ENCODE measurements at regions not wholly inside any gene's neighbourhood (a gene's known extent, or its start where the extent isn't known, plus 50 kb on each side); places are given as distances from the start of the nearest gene placed in this dataset.

DNA sequence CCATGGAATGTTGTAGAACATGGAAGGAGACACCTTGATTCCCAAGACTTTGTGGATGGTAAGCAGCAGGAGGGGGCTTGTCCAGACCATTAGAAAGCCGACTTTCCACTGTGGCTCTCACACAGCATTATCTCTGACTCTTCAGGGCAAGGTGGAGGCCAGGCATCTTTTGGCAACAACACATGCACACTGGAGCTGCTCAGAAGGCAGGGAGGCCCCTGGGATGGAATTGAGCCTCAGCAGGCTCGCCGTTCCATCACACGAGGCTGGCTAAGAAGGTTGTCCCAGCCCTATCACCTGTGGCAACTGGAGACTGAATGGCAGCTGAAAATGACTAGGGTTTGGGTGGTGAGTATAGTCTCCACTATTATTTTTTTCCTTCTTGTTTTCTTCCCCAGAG is 76.3 kb upstream of the TMEM45B start (continued):
- TF ChIP-seq, protein P1, sequence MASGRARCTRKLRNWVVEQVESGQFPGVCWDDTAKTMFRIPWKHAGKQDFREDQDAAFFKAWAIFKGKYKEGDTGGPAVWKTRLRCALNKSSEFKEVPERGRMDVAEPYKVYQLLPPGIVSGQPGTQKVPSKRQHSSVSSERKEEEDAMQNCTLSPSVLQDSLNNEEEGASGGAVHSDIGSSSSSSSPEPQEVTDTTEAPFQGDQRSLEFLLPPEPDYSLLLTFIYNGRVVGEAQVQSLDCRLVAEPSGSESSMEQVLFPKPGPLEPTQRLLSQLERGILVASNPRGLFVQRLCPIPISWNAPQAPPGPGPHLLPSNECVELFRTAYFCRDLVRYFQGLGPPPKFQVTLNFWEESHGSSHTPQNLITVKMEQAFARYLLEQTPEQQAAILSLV (tag; IDR thresholded peaks at IDR 0.05): no peak
- TF ChIP-seq, protein P2, sequence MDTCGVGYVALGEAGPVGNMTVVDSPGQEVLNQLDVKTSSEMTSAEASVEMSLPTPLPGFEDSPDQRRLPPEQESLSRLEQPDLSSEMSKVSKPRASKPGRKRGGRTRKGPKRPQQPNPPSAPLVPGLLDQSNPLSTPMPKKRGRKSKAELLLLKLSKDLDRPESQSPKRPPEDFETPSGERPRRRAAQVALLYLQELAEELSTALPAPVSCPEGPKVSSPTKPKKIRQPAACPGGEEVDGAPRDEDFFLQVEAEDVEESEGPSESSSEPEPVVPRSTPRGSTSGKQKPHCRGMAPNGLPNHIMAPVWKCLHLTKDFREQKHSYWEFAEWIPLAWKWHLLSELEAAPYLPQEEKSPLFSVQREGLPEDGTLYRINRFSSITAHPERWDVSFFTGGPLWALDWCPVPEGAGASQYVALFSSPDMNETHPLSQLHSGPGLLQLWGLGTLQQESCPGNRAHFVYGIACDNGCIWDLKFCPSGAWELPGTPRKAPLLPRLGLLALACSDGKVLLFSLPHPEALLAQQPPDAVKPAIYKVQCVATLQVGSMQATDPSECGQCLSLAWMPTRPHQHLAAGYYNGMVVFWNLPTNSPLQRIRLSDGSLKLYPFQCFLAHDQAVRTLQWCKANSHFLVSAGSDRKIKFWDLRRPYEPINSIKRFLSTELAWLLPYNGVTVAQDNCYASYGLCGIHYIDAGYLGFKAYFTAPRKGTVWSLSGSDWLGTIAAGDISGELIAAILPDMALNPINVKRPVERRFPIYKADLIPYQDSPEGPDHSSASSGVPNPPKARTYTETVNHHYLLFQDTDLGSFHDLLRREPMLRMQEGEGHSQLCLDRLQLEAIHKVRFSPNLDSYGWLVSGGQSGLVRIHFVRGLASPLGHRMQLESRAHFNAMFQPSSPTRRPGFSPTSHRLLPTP (IDR thresholded peaks at IDR 0.05; ENCODE audit: borderline replicate concordance, extremely low read depth, insufficient read length): no peak

DNA sequence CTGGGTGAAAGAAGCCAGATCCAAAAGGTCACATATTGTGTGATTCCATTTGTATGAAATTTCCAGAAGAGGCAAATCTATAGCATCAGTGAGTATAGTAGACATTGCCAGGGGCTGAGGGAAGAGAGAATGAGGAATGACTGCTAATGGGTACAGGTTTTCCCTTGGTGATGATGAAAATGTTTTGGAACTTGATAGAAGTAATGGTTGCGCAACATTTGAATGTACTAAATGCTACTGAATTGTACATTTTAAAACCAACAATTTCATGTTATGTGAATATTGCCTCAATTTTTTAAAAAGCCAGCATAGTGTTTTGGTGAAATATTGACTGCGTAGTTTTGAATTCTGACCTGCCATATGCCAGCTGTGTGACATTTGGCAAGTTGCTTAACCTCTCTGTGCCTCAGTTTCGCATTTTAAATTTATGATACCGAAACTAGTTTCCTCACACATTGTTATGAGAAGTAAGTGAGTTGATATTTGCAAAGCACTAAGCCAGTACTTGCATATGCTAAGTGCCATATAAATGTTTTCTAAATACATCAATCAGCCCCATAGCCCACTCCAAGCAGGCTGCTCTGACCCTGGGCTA is 75.4 kb upstream of the TMEM45B start:
- no peaks in the 10 kb centered on the region for H3K9me1 ChIP-seq (ENCODE audit: control insufficient read depth, insufficient read depth, low read length)
- H3K9me3 ChIP-seq (replicated peaks; ENCODE audit: control insufficient read depth, insufficient read depth, low read depth, low read length): no peaks in the 10 kb centered on the region
- H3K4me2 ChIP-seq (ENCODE audit: insufficient read depth, low read length): no peak overlapping the region
- H3K27me3 ChIP-seq (ENCODE audit: control insufficient read depth in 2 of 2, insufficient read depth in 2 of 2, low read length in 2 of 2): peaks cover 9 to 31% of the 10 kb centered on the region in 2 experiments; a peak in 4 of 5 replicates
- ATAC-seq (no peak), FAIRE-seq (no peak), DNase-seq (ENCODE audit: extremely low read depth in 1 of 4, low spot score in 3 of 4) (no peak)
- ChIA-PET POLR2A (interaction anchor here (0.6 kb wide), 1 partner anchor 162 kb away, joined by 3 read pairs; no protein-coding TSS in a partner anchor), CTCF (ENCODE audit: low intra/inter-chr PET ratio) (interaction anchor here (0.7 kb wide), 2 partner anchors 44 to 1251 kb away, joined by 3 read pairs; no protein-coding TSS in a partner anchor)
- no peaks in the 10 kb centered on the region for H3K4me1 ChIP-seq (replicated peaks in 1 of 2; ENCODE audit: control insufficient read depth in 2 of 2, insufficient read depth in 2 of 2, low read length in 2 of 2)
- no peak overlapping the region for H3K9ac ChIP-seq (ENCODE audit: insufficient read depth in 1 of 2, low read depth in 2 of 2, low read length in 2 of 2)
- no peak overlapping the region for H3K27ac ChIP-seq (ENCODE audit: extremely low read depth, low read depth, low read length)
- intact Hi-C loops (cut with micrococcal nuclease) (no loop called here), in situ Hi-C loops (cut with MboI) (no loop called here)
- H2AFZ ChIP-seq (ENCODE audit: low read depth, low read length): no peak overlapping the region
- H4K20me1 ChIP-seq (replicated peaks; ENCODE audit: control insufficient read depth, insufficient read depth, low read length): no peaks in the 10 kb centered on the region
- no TSS peak for BruUV-seq (replicated peaks)
- H3K79me2 ChIP-seq (ENCODE audit: control insufficient read depth, insufficient read depth, low read length): no peaks in the 10 kb centered on the region
- 27% methylated on average over 4 of the region's 4 CpGs for WGBS (ENCODE audit: insufficient coverage, low coverage, missing lambda C conversion rate)
- H3K4me3 ChIP-seq: no peak overlapping the region
- no peaks in the 10 kb centered on the region for H3K36me3 ChIP-seq (ENCODE audit: control insufficient read depth, insufficient read depth, low read length)
- TF ChIP-seq KDM1A (IDR thresholded peaks at IDR 0.05): peak in 1 of 2 experiments; percentile 53; a peak in 2 of 4 replicates
- no peak for TF ChIP-seq POLR2H (tag; IDR thresholded peaks at IDR 0.05; ENCODE audit: low read depth)
- TF ChIP-seq ZNF79 (CRISPR knock-in tag; IDR thresholded peaks at IDR 0.05; ENCODE audit: low read depth): no peak
- TF ChIP-seq MTA1 (IDR thresholded peaks at IDR 0.05; ENCODE audit: borderline replicate concordance): no peak
- TF ChIP-seq, protein P3, sequence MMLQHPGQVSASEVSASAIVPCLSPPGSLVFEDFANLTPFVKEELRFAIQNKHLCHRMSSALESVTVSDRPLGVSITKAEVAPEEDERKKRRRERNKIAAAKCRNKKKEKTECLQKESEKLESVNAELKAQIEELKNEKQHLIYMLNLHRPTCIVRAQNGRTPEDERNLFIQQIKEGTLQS (IDR thresholded peaks at IDR 0.05): 0 out of 2 replicates have a peak, but pooled peaks have one; percentile 8
- TF ChIP-seq, protein P3 (CRISPR knock-in tag; conservative IDR thresholded peaks at IDR 0.05): no peak
- TF ChIP-seq CEBPB (tag; IDR thresholded peaks at IDR 0.05): peak; percentile 98
- TF ChIP-seq, protein P4, sequence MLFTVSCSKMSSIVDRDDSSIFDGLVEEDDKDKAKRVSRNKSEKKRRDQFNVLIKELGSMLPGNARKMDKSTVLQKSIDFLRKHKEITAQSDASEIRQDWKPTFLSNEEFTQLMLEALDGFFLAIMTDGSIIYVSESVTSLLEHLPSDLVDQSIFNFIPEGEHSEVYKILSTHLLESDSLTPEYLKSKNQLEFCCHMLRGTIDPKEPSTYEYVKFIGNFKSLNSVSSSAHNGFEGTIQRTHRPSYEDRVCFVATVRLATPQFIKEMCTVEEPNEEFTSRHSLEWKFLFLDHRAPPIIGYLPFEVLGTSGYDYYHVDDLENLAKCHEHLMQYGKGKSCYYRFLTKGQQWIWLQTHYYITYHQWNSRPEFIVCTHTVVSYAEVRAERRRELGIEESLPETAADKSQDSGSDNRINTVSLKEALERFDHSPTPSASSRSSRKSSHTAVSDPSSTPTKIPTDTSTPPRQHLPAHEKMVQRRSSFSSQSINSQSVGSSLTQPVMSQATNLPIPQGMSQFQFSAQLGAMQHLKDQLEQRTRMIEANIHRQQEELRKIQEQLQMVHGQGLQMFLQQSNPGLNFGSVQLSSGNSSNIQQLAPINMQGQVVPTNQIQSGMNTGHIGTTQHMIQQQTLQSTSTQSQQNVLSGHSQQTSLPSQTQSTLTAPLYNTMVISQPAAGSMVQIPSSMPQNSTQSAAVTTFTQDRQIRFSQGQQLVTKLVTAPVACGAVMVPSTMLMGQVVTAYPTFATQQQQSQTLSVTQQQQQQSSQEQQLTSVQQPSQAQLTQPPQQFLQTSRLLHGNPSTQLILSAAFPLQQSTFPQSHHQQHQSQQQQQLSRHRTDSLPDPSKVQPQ (CRISPR knock-in tag; IDR thresholded peaks at IDR 0.05; ENCODE audit: borderline replicate concordance): no peak
- no peak for TF ChIP-seq SMARCE1 (IDR thresholded peaks at IDR 0.05)

All from K562 (cell line).